ENCODE measurements at regions not wholly inside any gene's neighbourhood (a gene's known extent, or its start where the extent isn't known, plus 50 kb on each side); places are given as distances from the start of the nearest gene placed in this dataset.

GRCh38 chr14:53273671-53274072 lies 120.5 kb upstream of the DDHD1 start:
- TF ChIP-seq POLR2A (IDR thresholded peaks at IDR 0.05; ENCODE audit: low read depth, low read length) (no peak), POLR2AphosphoS5 (IDR thresholded peaks at IDR 0.05; ENCODE audit: low read depth, low read length) (no peak), TAF1 (IDR thresholded peaks at IDR 0.05; ENCODE audit: low read depth, low read length) (no peak), PAX5 (IDR thresholded peaks at IDR 0.05; ENCODE audit: insufficient read depth, low read length, severe bottlenecking) (no peak)
